ENCODE measurements at regions not wholly inside any gene's neighbourhood (a gene's known extent, or its start where the extent isn't known, plus 50 kb on each side); places are given as distances from the start of the nearest gene placed in this dataset.
"Not testable (repeated sequence)": the region's sequence is repeated elsewhere in the genome, so short reads cannot be mapped to it uniquely, and the experiment has no call there.

- not testable (repeated sequence) for TF ChIP-seq ZFX (IDR thresholded peaks at IDR 0.05; ENCODE audit: borderline replicate concordance); CTCF (IDR thresholded peaks at IDR 0.05)
These were observed 78.1 kb upstream of the STK38L start for GRCh38 chr12:27165958-27166357.

All from 22Rv1 (cell line).